PC-9 (cell line): ENCODE measurements at regions not wholly inside any gene's neighbourhood (a gene's known extent, or its start where the extent isn't known, plus 50 kb on each side); places are given as distances from the start of the nearest gene placed in this dataset.
A peak's percentile ranks its signal among the peaks of the same experiment; 100 is the strongest.

ENCODE experiments used
- BruUV-seq: library from RNA; stranded (reverse); fragments of 400-500 nt; replicated peaks from 2 replicates; lab custom pipeline; 2021; lab: Mats Ljungman, UMichigan
- CTCF ChIA-PET: fragments of 300-600 bp; sonication (Branson Sonifier 250); formaldehyde crosslinking; loops from one replicate; lab custom pipeline; 2022; ENCODE audit warnings: antibody characterized with exemption; lab: Charles Lee
- POLR2A ChIA-PET: fragments of 300-600 bp; sonication (Branson Sonifier 250); formaldehyde crosslinking; loops from one replicate; lab custom pipeline; 2022; ENCODE audit warnings: antibody characterized with exemption; ENCODE audit not compliant: unreplicated experiment; lab: Charles Lee
- DNase-seq, 2 experiments: peaks; one replicate each; pipeline versions ENCODE4 v3.0.0 to v3.0.0-alpha.2; 2015 to 2022; ENCODE audit warnings: mixed read lengths in 1 of 2
- H2AFZ ChIP-seq: fragments of 200-600 bp; sonication (generic); 2 replicates; pipeline ENCODE4 v1.8.1; 2017; ENCODE audit warnings: antibody characterized with exemption
- H3F3A ChIP-seq: fragments of 200-600 bp; sonication (generic); 2 replicates; pipeline ENCODE4 v1.8.1; 2017; ENCODE audit warnings: antibody characterized with exemption, mild to moderate bottlenecking, low read depth; ENCODE audit not compliant: insufficient read depth
- H3K27ac ChIP-seq: fragments of 200-600 bp; sonication (generic); 2 replicates; pipeline ENCODE4 v1.6.1; 2016; ENCODE audit warnings: mixed run types
- H3K27me3 ChIP-seq: fragments of 200-600 bp; sonication (generic); 2 replicates; pipeline ENCODE4 v1.6.1; 2016; ENCODE audit warnings: low read depth, mixed run types; ENCODE audit not compliant: insufficient read depth
- H3K36me3 ChIP-seq: fragments of 200-600 bp; sonication (generic); 2 replicates; pipeline ENCODE4 v1.6.1; 2016; ENCODE audit warnings: low read depth, mixed run types
- H3K4me1 ChIP-seq: fragments of 200-600 bp; sonication (generic); replicated peaks from 2 replicates; pipeline ENCODE4 v1.6.1; 2016; ENCODE audit warnings: mixed run types; ENCODE audit not compliant: insufficient read depth
- H3K4me2 ChIP-seq: fragments of 200-600 bp; sonication (generic); 2 replicates; pipeline ENCODE4 v1.6.1; 2017; ENCODE audit warnings: mixed run types
- H3K4me3 ChIP-seq: fragments of 200-600 bp; sonication (generic); 2 replicates; pipeline ENCODE4 v1.6.1; 2016; ENCODE audit warnings: mixed run types
- H3K79me2 ChIP-seq: fragments of 200-600 bp; sonication (generic); 2 replicates; pipeline ENCODE4 v1.6.1; 2017; ENCODE audit warnings: low read depth, mixed run types
- H3K9me2 ChIP-seq: fragments of 200-600 bp; sonication (generic); 2 replicates; pipeline ENCODE4 v1.8.1; 2017; ENCODE audit warnings: mild to moderate bottlenecking; ENCODE audit not compliant: insufficient read depth
- H3K9me3 ChIP-seq: fragments of 200-600 bp; sonication (generic); 2 replicates; pipeline ENCODE4 v1.8.1; 2016; ENCODE audit warnings: low read depth; ENCODE audit not compliant: insufficient read depth
- H4K20me1 ChIP-seq: fragments of 200-600 bp; sonication (generic); 2 replicates; pipeline ENCODE4 v1.8.1; 2017; ENCODE audit not compliant: insufficient read depth
- EZH2 ChIP-seq: fragments of 200-600 bp; sonication (generic); IDR thresholded peaks from 2 replicates; pipeline ENCODE4 v1.8.0; 2017; ENCODE audit warnings: antibody characterized with exemption, low read depth
- intact Hi-C: fragments of 100-400 bp; cut with micrococcal nuclease; formaldehyde crosslinking; loops from one replicate; pipeline ENCODE4 v1.10.0; 2022; ENCODE audit not compliant: unreplicated experiment
- TF ChIP-seq, protein P1 (sequence below): fragments of 200-600 bp; sonication (generic); conservative IDR thresholded peaks from 2 replicates; pipeline ENCODE4 v1.6.1; 2017; ENCODE audit warnings: mixed run types, antibody characterized with exemption, mild to moderate bottlenecking, moderate library complexity

DNA sequence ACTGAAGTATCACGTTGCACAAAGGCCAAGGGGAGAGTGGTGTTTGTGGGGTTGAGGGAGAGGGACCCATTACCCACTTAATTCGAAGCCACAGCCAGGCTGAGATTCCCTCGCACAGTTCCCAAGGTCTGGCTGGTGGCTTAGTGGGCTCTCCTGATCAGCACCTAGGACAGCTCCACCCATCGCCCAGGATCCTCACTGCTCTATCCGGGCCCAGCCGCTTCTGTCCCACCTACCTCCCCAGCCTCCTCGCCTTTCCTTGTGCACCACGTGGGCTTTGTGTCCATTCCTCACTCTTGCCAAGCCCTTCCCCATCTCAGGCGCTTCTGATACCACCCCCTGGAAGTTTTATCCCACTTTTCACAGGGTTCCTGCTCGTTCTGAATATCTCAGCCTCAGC lies 163.5 kb downstream of the CCT6B start:
- H3K4me1 ChIP-seq: no peaks in the 10 kb centered on the region
- TF ChIP-seq, protein P1, sequence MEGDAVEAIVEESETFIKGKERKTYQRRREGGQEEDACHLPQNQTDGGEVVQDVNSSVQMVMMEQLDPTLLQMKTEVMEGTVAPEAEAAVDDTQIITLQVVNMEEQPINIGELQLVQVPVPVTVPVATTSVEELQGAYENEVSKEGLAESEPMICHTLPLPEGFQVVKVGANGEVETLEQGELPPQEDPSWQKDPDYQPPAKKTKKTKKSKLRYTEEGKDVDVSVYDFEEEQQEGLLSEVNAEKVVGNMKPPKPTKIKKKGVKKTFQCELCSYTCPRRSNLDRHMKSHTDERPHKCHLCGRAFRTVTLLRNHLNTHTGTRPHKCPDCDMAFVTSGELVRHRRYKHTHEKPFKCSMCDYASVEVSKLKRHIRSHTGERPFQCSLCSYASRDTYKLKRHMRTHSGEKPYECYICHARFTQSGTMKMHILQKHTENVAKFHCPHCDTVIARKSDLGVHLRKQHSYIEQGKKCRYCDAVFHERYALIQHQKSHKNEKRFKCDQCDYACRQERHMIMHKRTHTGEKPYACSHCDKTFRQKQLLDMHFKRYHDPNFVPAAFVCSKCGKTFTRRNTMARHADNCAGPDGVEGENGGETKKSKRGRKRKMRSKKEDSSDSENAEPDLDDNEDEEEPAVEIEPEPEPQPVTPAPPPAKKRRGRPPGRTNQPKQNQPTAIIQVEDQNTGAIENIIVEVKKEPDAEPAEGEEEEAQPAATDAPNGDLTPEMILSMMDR: no peak
- TF ChIP-seq EZH2: no peak
- no peak overlapping the region for H3K4me2 ChIP-seq
- DNase-seq: peak in 1 of 2 experiments; percentile 15
- no peak overlapping the region for H3K4me3 ChIP-seq
- H3K9me2 ChIP-seq: no peaks in the 10 kb centered on the region
- BruUV-seq: no TSS peak
- no peaks in the 10 kb centered on the region for H3K9me3 ChIP-seq
- intact Hi-C loops: no loop called here
- H3F3A ChIP-seq: no peaks in the 10 kb centered on the region
- peaks cover 23% of the 10 kb centered on the region for H3K27me3 ChIP-seq
- ChIA-PET CTCF (no interaction called here), POLR2A (no interaction called here)
- no peaks in the 10 kb centered on the region for H3K79me2 ChIP-seq
- peaks cover 3% of the 10 kb centered on the region; the same call in 1 of the 2 replicates for H4K20me1 ChIP-seq
- no peak overlapping the region for H2AFZ ChIP-seq
- H3K27ac ChIP-seq: no peak overlapping the region
- H3K36me3 ChIP-seq: no peaks in the 10 kb centered on the region

DNA sequence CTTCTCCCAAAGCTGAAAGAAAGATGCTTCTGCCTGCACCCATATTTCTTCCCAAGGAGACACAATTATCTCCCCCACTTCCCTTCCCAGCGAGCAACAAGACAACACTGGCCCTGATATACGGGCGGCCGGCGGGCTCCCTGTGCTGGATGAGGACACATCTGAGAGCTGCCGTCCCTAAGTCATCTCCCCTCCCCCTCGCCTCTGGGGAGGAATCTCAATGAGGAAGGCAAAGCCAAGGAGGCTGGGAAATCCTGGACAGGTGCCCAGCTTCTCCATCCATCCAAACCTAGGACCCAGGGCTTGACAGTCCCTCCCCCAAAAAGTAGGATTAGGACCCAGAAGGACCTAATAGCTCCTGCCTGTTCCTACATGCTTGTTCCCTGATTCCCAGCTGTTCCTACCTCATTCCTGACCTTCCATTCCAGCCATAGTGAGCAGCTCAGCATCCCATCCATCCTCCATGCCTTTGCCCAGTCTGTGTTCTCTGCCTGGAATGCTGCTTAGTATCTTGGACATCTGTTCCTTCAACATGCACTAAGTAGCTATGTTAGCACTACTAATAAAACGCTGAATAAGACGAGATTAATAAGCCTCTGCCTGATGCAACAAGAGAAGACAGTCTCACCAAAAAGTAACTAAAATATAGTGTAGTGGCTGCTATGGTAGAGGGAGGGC lies 167.9 kb downstream of the CCT6B start:
- Histone ChIP-seq H3K36me3 (no peaks in the 10 kb centered on the region), H3K9me3 (no peaks in the 10 kb centered on the region), H3F3A (no peaks in the 10 kb centered on the region), H3K9me2 (no peaks in the 10 kb centered on the region), H3K27ac (no peak overlapping the region), H4K20me1 (peaks cover 3% of the 10 kb centered on the region; the same call in 1 of the 2 replicates), H3K4me1 (no peaks in the 10 kb centered on the region), H3K4me3 (no peak overlapping the region), H3K27me3 (peaks cover 35% of the 10 kb centered on the region), H3K79me2 (no peaks in the 10 kb centered on the region), H3K4me2 (no peak overlapping the region), H2AFZ (no peak overlapping the region)
- no peak for DNase-seq
- TF ChIP-seq EZH2: no peak
- TF ChIP-seq, protein P1: no peak
- POLR2A ChIA-PET: no interaction called here
- no TSS peak for BruUV-seq
- intact Hi-C loops: no loop called here
- CTCF ChIA-PET: no interaction called here

DNA sequence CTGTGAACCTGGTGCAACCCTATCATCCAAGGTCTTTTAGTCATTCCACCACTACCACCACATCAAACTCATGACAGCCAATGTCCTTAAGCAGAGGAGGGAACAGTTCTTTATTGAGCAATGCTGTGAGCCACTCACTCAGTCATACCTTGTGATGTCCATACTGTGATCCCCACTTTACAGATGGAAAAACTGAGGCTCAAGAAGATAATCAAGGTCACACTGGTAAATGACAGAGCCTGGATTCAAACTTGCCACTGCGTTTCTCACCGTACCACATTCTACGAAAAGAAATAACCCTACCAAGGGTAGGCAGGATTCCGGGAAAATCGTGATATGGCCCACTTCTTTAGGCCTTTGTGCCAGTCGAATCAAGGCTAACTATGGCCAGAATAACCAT lies 172.6 kb downstream of the CCT6B start:
- no peak for DNase-seq

More for the DNA sequence above, 172.6 kb downstream of the CCT6B start:
- TF ChIP-seq, protein P1: no peak
- TF ChIP-seq EZH2: no peak
- Histone ChIP-seq H3K9me3 (no peaks in the 10 kb centered on the region), H3K27me3 (peaks cover 42% of the 10 kb centered on the region), H3K36me3 (no peaks in the 10 kb centered on the region), H2AFZ (no peak overlapping the region), H3K4me1 (no peaks in the 10 kb centered on the region), H3F3A (no peaks in the 10 kb centered on the region), H3K4me2 (no peak overlapping the region), H3K4me3 (no peak overlapping the region), H4K20me1 (no peaks in the 10 kb centered on the region), H3K79me2 (no peaks in the 10 kb centered on the region), H3K27ac (no peak overlapping the region), H3K9me2 (no peaks in the 10 kb centered on the region)
- BruUV-seq: no TSS peak
- intact Hi-C loops: no loop called here
- ChIA-PET CTCF (no interaction called here), POLR2A (no interaction called here)
